Right kidney (tissue), 1 donor: ENCODE measurements at regions not wholly inside any gene's neighbourhood (a gene's known extent, or its start where the extent isn't known, plus 50 kb on each side); places are given as distances from the start of the nearest gene placed in this dataset.

Experiments used
- DNase-seq: peaks from one replicate; pipeline ENCODE4 v3.0.0-alpha.2; 2016

DNA sequence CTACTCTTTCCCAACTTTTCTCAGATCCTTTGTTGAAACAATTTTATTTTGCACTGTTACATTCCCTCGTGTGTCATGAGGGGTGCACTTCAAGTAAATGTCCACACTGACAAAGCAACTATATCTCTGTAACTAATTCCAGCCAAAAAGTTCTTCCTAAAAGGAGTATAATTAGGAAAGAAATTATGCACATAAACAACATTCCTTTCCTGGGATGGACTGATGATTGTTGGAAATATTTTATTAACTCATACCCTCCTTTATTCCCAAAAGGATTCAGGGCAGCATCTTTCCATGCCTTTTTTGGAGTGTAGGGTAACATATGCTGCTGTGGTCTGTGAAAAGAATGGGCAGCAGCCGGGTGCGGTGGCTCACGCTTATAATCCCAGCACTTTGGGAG is 426.1 kb upstream of the THBS1 start:
- DNase-seq = no peak

GRCh38 chr15:39156166-39156565 is 424.7 kb upstream of the THBS1 start:
- no peak for DNase-seq

DNA sequence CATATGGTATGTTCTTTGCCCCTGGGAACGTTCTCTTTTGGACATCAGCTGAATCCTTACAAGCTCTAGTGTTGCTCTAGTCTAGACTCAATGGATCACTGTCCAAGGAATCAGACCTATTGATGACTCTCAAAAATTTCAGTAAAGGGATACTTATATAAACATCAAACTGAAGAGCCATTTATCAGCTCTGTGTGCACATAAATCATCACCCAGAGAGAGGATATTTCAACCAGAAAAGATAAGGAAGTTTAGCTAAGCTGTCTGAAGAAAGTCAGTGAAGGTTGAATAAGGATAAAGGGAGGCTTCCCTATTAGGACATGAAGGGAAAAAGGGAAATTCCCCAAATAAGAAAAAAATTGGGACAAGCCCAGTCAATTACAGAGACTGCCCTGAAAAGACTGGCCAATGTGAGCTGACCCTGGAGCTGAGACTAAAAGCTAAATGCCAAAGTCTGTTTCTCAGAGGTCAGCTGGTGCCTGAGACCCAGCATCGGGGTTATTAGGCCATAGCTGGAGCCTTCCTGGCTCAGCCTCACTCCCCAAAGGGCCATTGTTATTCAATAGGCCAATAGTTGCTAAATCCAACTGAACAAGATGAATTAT is 424.1 kb upstream of the THBS1 start:
- no peak for DNase-seq

DNA sequence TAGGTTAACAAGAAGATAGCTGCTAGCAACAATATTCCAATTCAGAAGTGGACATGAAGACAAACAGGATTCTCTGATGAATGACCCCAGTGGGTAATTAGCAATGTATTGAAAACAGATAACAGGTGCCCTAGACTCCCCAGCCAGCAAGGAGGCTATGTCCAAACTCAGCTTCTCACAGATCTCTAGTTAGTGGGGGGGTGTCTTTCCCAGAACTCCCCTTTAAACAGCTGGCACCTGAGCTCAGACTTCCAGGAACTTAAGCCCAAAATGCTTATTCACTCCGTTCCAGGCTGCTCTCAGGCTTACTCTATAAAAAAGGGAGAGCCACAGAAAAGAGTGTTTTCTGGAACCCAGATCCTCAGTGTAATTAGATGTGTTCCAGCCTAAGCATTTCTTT is 423.0 kb upstream of the THBS1 start:
- no peak for DNase-seq

DNA sequence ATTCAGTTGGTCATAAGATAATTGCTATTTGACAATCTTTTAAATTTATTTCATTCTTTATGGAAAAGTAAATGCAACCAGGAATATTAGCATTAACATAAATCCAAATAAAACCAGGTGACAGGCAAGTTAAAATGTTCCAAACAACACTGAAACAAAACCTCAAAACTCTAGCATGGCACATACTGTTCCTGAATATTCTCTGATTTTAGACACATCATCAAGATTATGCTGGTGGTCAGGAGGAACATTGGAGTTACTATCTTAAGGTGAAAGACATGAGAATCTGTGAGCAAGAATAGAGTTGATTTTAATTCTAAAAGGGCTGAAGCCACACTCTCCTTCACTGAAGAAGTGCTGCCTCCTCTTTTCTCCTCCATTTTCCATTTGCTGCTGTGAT is 421.0 kb upstream of the THBS1 start:
- no peak for DNase-seq

GRCh38 chr15:39161096-39161495 is 419.8 kb upstream of the THBS1 start:
- DNase-seq = no peak

GRCh38 chr15:39165020-39165706 is 415.7 kb upstream of the THBS1 start:
- no peak for DNase-seq

- no peak for DNase-seq
These were observed 413.5 kb upstream of the THBS1 start for GRCh38 chr15:39167164-39168058.

DNA sequence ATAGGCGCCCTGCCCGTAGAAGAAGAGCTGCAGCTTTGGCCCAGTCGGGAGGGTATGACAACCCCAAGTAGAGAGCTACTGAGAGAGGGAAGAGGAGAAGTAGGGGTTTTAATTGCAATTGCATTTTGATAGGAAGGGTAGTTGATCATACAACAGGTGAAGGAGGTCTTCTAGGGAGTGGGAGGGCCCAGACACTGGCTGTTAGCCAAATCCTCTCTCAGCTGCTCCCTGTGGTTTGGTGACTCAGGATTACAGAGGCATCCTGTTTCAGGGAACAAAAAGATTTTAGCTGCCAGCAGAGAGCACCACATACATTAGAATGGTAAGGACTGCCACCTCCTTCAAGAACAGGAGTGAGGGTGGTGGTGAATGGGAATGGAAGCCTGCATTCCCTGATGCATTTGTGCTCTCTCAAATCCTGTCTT is 408.9 kb upstream of the THBS1 start:
- DNase-seq = no peak

DNA sequence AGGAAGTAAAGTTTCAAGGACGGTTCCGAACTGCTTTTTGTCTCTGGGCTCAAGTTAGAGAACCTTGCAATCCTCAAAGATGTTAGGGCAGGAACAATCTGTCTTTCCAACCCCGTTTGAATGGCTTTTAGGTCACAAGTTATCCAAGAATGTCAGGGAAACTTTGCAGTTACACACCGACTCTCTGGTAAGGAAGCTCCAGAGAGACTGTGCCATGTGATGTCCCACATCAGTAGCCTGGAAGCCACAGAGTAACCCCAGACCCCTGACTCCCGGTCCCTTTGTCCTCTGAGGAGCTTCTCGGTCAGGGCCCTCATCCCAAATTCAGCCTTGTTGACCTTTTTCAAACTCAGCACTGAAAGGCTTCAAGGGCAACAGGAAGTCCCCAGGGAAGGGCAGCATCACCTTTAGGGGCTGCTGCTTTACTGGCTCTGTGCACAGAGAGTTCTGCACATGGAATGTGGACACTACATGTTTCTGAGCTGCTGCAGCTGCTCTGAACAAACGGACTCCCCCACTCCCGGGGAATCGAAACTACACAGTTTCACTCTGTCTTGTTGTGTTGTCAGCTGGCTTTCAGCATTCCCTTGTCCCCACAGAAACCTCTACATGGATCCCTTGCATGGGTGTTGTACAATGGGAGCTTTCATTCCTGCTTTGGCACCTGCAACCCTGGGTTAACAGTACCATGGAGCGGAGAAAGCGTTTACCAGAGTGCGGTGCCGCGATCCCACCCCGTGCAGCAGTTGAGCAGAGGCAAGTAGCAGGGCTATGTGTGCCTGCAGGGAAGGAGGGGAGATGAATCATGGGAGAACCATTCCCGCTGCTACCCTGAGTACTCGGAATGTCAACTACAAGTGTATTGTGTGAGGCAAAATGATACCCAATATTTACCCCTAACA is 408.2 kb upstream of the THBS1 start:
- DNase-seq = peak; percentile 59

- DNase-seq = no peak
These were observed 407.5 kb upstream of the THBS1 start for GRCh38 chr15:39173426-39173825.

DNA sequence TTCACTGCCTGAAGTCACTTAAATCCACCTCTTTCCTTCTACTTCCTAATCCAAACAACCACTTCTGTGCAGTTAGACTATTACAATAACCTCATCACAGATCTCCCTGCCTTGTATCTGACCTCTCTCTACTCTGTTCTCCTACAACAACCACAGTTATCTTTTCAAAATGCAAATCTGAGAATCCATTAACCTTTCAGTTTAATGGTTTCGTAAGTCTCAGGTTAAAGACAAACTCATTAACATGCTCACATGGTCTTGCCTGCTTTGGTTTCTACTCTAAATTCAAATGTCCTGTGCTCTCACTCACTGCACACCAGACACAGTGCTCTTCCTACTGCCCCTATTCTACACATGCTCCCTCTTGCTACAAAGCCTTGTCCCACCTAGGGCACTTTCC is 406.5 kb upstream of the THBS1 start:
- DNase-seq = no peak

- no peak for DNase-seq
These were observed 404.8 kb upstream of the THBS1 start for GRCh38 chr15:39176030-39176429.

DNA sequence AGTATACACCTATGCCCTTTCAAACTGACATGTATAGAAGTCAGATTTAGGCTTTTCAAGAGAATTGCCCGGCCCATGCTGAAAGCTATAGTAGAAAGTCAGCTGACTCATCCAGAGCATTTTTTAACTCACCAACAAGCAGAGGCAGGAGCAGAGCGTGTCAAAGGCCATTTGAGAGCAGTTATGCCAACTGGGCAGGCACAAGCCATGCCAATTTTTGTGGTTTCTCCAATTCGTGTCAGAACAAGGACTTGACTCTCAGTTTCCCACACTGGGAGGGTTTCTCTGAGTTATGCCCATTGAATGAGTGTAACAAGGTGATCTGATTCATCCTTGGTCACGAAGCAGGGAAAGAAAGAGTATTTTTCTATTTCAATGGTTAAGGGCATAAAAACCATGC is 403.3 kb upstream of the THBS1 start:
- no peak for DNase-seq

DNA sequence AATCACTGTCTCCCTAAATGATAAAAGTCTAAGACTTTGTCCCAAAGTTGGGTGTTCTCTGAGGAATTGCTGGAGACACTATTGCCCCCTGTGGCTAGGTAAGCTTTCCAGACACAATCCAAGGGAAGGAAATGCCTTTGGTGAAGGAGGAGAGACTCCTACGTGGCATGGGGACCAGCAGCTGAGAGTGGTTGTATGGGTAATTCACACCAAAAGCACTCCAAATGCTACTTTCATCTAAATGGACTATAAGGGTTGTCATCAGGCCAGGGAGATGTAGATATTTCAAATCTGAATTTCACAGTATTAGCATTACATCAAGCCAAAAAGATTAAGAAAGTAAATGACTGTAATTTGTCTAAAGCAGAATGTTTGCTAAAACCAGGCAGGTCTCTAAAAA is 400.8 kb upstream of the THBS1 start:
- no peak for DNase-seq

- no peak for DNase-seq
These were observed 400.4 kb upstream of the THBS1 start for GRCh38 chr15:39180483-39180933.

DNA sequence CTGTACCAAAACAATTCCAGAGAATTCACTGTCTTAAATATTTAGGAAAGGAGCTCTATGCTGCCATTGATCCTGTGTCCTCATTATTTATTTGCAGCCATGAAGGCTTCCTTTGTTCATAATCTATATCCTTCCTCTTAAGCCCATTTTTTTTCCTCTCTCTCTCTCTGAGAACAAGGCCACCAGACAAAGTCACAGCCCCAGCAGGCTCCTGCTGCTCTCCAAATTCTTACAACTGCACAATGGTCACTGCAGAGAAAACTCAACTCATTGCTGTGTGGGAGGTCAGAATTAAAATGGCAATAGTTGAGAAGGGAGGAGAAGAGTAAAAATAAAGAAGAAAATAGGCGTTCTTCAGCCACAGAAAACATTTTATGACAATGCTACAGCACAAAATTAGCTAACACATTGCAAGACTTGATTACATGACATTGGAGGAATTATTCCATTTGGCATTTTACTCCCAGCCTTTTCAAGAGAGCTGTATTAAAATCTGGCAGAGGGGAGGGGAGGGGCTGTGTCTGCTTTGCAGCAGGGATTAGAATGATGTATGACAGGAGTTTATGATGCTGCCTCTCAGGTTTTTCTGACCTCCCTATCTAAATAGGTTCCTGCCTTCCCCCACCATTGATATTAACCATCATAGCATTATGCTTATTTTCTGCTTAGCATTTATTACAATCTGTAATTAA is 399.7 kb upstream of the THBS1 start:
- peak; percentile 46 for DNase-seq

DNA sequence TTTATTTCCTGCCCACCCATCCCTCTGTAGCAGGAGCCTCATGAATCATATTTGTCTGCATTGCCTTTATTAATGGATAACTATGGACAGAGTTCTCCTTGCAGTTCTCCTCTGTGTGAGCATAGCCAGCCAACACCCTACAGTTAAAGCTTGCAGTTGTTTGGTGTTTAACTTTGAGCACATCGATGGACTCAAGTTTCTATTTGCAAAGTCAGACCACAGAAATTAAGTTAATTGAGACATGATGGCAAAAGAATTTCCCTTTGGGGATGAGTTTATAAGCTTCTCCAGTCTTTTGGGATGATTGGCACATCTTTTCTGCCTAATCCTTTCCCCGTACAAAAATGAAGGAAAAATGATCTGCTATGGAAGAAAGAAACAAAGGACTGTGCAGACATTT is 398.9 kb upstream of the THBS1 start:
- DNase-seq = no peak

DNA sequence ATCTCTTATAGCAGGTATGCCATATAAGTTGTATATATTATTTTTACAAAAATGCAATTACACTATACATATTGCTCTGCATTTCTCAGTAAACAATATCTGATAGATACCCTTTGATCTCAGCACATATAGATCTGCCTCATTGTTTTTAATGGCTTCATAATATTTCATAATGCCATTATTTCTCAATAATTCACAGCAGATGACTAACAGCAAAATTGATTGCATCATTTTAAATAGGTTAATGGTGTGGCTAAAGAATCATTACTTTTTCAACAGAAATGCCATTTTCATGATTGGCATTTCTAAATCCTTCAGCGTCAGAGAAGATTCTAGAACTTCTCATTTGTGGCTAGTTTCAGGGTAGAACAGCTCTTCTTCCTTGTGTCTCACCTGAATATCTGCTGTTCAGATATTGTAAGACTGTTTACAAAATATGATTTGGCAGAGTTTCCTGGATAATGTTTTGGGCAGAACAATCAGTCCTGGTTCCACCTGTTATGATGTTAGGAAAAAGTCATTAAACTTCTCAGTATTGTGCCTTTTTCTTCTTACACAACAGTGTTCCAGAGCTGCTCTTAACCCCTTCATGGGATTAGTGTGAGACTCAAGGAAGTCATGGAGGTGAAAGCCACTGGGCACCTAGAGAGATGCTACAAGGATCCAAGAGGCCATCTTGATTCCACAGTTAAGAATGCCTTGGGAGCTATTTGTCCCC is 397.6 kb upstream of the THBS1 start:
- DNase-seq = no peak

GRCh38 chr15:39184701-39185390 is 396.0 kb upstream of the THBS1 start:
- DNase-seq = no peak
